Adrenal gland (tissue), 9 donors: ENCODE measurements at regions not wholly inside any gene's neighbourhood (a gene's known extent, or its start where the extent isn't known, plus 50 kb on each side); places are given as distances from the start of the nearest gene placed in this dataset.

Experiments used
- DNase-seq, 7 donors: peaks; one replicate each; pipeline ENCODE4 v3.0.0-alpha.2; 2019 to 2020
- H3K27ac ChIP-seq, 5 donors: fragments of 200-600 bp; sonication (generic) in 4 of 5; 1 replicate in 3 of 5; 2 replicates in 2 of 5; pipeline versions ENCODE4 v1.5.1 to v1.8.0; 2016 to 2020; ENCODE audit warnings: mild to moderate bottlenecking in 1 of 5
- H3K27me3 ChIP-seq: fragments of 200-600 bp; 2 replicates; pipeline ENCODE4 v1.8.0; 2021
- H3K36me3 ChIP-seq, 2 donors: fragments of 200-600 bp; replicated peaks in 1 of 2; 1 replicate in 1 of 2; 2 replicates in 1 of 2; pipeline versions ENCODE4 v1.5.1 to v1.8.0; 2018 to 2022
- H3K4me1 ChIP-seq, 2 donors: fragments of 200-600 bp; replicated peaks in 1 of 2; 1 replicate in 1 of 2; 2 replicates in 1 of 2; pipeline versions ENCODE4 v1.5.1 to v1.8.0; 2018 to 2021
- H3K4me3 ChIP-seq, 4 donors: fragments of 200-600 bp; sonication (generic) in 3 of 4; one replicate each; pipeline ENCODE4 v1.5.1; 2016 to 2018
- H3K9me3 ChIP-seq, 3 donors: fragments of 200-600 bp; sonication (generic) in 1 of 3; replicated peaks in 1 of 3; 1 replicate in 2 of 3; 2 replicates in 1 of 3; pipeline versions ENCODE4 v1.5.1 to v1.8.0; 2016 to 2021
- POLR2A ChIP-seq, 2 donors: fragments of 450-650 bp; IDR thresholded peaks; one replicate each; pipeline ENCODE4 v1.6.1; 2017; ENCODE audit warnings: antibody characterized with exemption in 2 of 2, mild to moderate bottlenecking in 2 of 2, moderate library complexity in 1 of 2
- WGBS, 4 donors: extraction: QIAGEN DNeasy Blood & Tissue Kit in 2 of 4; methylation state at CpG; one replicate each; pipeline versions ENCODE4 v1.1.5 to v1.1.7; 2013 to 2017; 5-methylcytosine and 5-hydroxymethylcytosine counted together
- intact Hi-C, 2 donors: fragments of 100-400 bp; cut with DNase I; formaldehyde crosslinking; loops; one replicate each; pipeline versions ENCODE4 v1.14.1 to v1.15.0; 2022 to 2023
- TF ChIP-seq, protein P1 (sequence below), 6 experiments: fragments of 450-650 bp in 4 of 6; fragments of 200-600 bp in 2 of 6; sonication (generic) in 1 of 6; IDR thresholded peaks; 1 replicate in 5 of 6; 2 replicates in 1 of 6; pipeline versions ENCODE4 v1.5.1 to v1.8.0; 2016 to 2021; ENCODE audit warnings: antibody characterized with exemption in 6 of 6, mild to moderate bottlenecking in 2 of 6, moderate library complexity in 1 of 6
- donor health status: healthy with polysubstance abuse.
- donor health status: Bipolar disorder and iron deficiency.
- donor health status: DM: yes; HTN: yes; CAD: no.
- donor health status: DM: no; HTN: no; CAD: no.
- donor health status: DM: no; HTN: no; CAD: no.

- Histone ChIP-seq H3K4me3 (no peak overlapping the region), H3K36me3 (no peaks in the 10 kb centered on the region), H3K4me1 (no peaks in the 10 kb centered on the region), H3K27ac (no peak overlapping the region), H3K9me3 (no peaks in the 10 kb centered on the region), H3K27me3 (no peaks in the 10 kb centered on the region)
- intact Hi-C loops: no loop called here
- no peak for TF ChIP-seq POLR2A (IDR thresholded peaks at IDR 0.05)
- TF ChIP-seq, protein P1, sequence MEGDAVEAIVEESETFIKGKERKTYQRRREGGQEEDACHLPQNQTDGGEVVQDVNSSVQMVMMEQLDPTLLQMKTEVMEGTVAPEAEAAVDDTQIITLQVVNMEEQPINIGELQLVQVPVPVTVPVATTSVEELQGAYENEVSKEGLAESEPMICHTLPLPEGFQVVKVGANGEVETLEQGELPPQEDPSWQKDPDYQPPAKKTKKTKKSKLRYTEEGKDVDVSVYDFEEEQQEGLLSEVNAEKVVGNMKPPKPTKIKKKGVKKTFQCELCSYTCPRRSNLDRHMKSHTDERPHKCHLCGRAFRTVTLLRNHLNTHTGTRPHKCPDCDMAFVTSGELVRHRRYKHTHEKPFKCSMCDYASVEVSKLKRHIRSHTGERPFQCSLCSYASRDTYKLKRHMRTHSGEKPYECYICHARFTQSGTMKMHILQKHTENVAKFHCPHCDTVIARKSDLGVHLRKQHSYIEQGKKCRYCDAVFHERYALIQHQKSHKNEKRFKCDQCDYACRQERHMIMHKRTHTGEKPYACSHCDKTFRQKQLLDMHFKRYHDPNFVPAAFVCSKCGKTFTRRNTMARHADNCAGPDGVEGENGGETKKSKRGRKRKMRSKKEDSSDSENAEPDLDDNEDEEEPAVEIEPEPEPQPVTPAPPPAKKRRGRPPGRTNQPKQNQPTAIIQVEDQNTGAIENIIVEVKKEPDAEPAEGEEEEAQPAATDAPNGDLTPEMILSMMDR (IDR thresholded peaks at IDR 0.05): no peak
- WGBS, 4 donors: 50 to 56% (median 53%) methylated on average over 12 of the region's 12 CpGs
- DNase-seq: no peak
These were observed 788.4 kb upstream of the SOX11 start for GRCh38 chr2:4903656-4904348.

DNA sequence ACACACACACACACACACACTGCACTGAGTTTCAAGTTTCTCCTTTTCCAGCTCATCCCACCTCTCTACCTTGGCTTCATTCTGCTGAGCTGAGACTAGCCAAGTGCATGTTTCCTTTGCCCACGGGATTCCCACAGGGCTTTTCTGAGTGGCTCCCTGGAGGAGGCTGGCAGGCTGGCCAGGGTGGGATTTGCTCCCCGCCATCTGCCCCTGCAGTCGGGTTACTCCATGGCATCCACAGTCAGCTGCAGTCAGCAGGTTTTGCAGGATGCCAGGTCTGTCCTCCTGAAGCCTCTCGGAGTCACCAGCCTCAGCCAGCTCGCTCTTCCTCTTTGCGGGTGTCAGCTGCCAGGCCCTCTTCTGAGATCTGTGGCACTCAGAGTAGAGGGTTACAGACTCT lies 783.7 kb upstream of the SOX11 start:
- intact Hi-C loops: no loop called here
- TF ChIP-seq POLR2A (IDR thresholded peaks at IDR 0.05): no peak
- TF ChIP-seq, protein P1 (IDR thresholded peaks at IDR 0.05): no peak
- Histone ChIP-seq H3K4me3 (no peak overlapping the region), H3K9me3 (no peaks in the 10 kb centered on the region), H3K36me3 (no peaks in the 10 kb centered on the region), H3K27me3 (no peaks in the 10 kb centered on the region), H3K4me1 (no peaks in the 10 kb centered on the region), H3K27ac (no peak overlapping the region)
- no peak for DNase-seq
- whole genome bisulfite sequencing, 4 donors: 68 to 82% (median 76%) methylated on average over 6 of the region's 6 CpGs

- no peak for DNase-seq
- intact Hi-C loops: no loop called here
- no peak overlapping the region for H3K4me3 ChIP-seq
- 57 to 72% (median 64%) methylated on average over 9 of the region's 9 CpGs for WGBS, 4 donors
- TF ChIP-seq, protein P1 (IDR thresholded peaks at IDR 0.05): no peak
- no peak for TF ChIP-seq POLR2A (IDR thresholded peaks at IDR 0.05)
- no peak overlapping the region for H3K27ac ChIP-seq
- H3K4me1 ChIP-seq: no peaks in the 10 kb centered on the region
- H3K9me3 ChIP-seq: no peaks in the 10 kb centered on the region
- no peaks in the 10 kb centered on the region for H3K36me3 ChIP-seq
- H3K27me3 ChIP-seq: no peaks in the 10 kb centered on the region
These were observed 782.7 kb upstream of the SOX11 start for GRCh38 chr2:4909346-4910009.

DNA sequence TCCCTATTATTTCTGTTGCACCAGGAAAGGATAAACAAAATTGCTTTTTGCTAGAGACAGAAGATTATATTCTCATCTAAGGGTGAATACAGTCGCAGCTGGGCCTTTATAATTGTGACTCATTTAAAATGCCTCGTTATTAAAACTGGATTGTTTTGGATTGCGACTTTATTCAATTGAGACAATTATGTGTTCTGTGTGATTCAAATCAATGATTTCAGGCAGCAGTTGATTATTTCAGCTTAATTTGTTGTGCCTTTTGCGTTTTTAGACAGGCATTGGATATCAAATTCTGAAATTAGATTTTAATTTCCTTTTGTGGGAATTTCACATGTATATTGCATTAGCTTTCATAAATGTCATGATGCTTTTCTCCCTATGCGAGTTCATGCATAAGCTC lies 778.1 kb upstream of the SOX11 start:
- WGBS, 4 donors: 75 to 84% (median 77%) methylated on average over 5 of the region's 5 CpGs
- no peaks in the 10 kb centered on the region for H3K36me3 ChIP-seq
- H3K9me3 ChIP-seq: no peaks in the 10 kb centered on the region
- intact Hi-C loops: no loop called here
- no peaks in the 10 kb centered on the region for H3K27me3 ChIP-seq
- no peaks in the 10 kb centered on the region for H3K4me1 ChIP-seq
- DNase-seq: no peak
- H3K27ac ChIP-seq: no peak overlapping the region
- TF ChIP-seq POLR2A (IDR thresholded peaks at IDR 0.05): no peak
- TF ChIP-seq, protein P1 (IDR thresholded peaks at IDR 0.05): no peak
- no peak overlapping the region for H3K4me3 ChIP-seq
